Activated naive CD4-positive, alpha-beta T cell treated with anti-CD3 and anti-CD28 coated beads for 36 hours (primary cell): ENCODE measurements at regions not wholly inside any gene's neighbourhood (a gene's known extent, or its start where the extent isn't known, plus 50 kb on each side); places are given as distances from the start of the nearest gene placed in this dataset.

Source experiments
- CTCF ChIA-PET: fragments of 350-600 bp; sonication (Branson Sonifier 250); formaldehyde crosslinking; loops from one replicate; lab custom pipeline; 2021; ENCODE audit warnings: antibody characterized with exemption; lab: Charles Lee
- DNase-seq: peaks from one replicate; pipeline ENCODE4 v3.0.0-alpha.2; 2020
- H3K27ac Mint-ChIP-seq: one replicate; pipeline ENCODE4 v1.8.0; 2021; ENCODE audit warnings: mild to moderate bottlenecking, mixed read lengths
- H3K27me3 Mint-ChIP-seq: one replicate; pipeline ENCODE4 v1.8.0; 2021; ENCODE audit warnings: low read depth, mixed read lengths
- H3K36me3 Mint-ChIP-seq: one replicate; pipeline ENCODE4 v1.8.0; 2021; ENCODE audit warnings: low read depth, mixed read lengths
- H3K4me1 Mint-ChIP-seq: one replicate; pipeline ENCODE4 v1.8.0; 2021; ENCODE audit warnings: low read depth, mixed read lengths
- H3K4me3 Mint-ChIP-seq: one replicate; pipeline ENCODE4 v1.8.0; 2021; ENCODE audit warnings: mild to moderate bottlenecking, moderate library complexity, mixed read lengths
- H3K9me3 Mint-ChIP-seq: one replicate; pipeline ENCODE4 v1.8.0; 2021; ENCODE audit warnings: mixed read lengths
- intact Hi-C: fragments of 100-400 bp; cut with micrococcal nuclease; formaldehyde crosslinking; loops from one replicate; pipeline ENCODE4 v1.15.1; 2023

DNA sequence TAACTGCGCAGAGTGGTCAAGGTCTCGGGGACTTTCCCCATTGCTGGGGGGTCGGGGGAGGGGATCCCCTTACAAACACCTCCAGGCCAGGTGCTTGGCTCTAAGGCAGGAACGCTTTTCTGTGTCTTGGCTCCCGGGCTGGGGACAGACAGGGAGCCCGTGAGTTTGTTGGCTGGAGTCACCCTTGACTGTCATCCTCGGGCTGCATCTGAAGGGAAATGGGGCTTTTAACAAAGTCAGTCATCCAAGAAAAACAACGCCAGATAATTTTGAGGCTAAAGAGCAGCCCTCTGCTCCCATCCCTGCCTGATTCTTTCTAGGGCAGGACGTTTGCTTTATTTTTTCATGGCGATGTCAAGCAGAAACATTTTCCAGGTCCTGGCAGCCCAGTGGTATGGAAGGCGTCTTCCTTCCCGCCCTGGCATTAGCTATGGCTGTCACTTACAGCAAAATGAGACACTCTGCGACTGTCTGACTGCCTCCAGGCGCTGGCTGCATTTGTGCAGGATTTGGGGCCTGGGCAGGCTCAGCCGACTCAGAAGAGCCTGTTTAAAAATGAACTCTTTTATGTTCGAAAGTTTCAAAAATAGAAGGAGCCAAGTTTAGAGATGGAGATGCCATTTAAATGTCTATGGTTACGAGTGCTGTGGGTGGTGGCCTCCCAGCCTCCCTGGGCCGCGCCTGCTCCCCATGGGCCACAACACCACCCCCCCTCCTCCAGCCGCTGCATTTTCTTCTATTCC, 54.7 kb upstream of the TNS3 start:
- Mint-ChIP-seq H3K36me3 (no peaks in the 10 kb centered on the region), H3K4me3 (no peak overlapping the region), H3K9me3 (no peaks in the 10 kb centered on the region), H3K4me1 (no peaks in the 10 kb centered on the region), H3K27ac (no peak overlapping the region), H3K27me3 (no peaks in the 10 kb centered on the region)
- DNase-seq, result no peak
- CTCF ChIA-PET, result no interaction called here
- intact Hi-C loops, result no loop called here

DNA sequence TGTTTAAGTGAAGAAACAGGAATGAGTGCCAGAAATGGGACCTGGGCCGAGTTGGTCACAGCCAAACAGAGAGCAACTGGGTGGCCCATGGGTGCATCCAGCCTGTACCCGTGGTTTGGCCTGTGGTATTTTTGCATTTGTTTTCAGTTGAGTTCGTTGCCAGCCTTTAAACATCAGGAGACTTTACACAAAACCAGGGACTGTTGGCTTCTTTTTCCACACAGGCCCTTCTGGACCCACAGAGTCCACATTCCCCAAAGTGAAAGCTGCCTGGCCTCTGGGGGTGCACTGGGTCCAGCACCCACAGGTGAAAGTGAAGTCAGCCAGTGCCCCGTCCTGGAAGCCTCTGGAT, 54.1 kb upstream of the TNS3 start:
- no peaks in the 10 kb centered on the region for H3K36me3 Mint-ChIP-seq
- no peak for DNase-seq
- no peaks in the 10 kb centered on the region for H3K4me1 Mint-ChIP-seq
- intact Hi-C loops, result no loop called here
- no peaks in the 10 kb centered on the region for H3K27me3 Mint-ChIP-seq
- CTCF ChIA-PET, result no interaction called here
- H3K4me3 Mint-ChIP-seq, result no peak overlapping the region
- no peak overlapping the region for H3K27ac Mint-ChIP-seq
- H3K9me3 Mint-ChIP-seq, result no peaks in the 10 kb centered on the region

DNA sequence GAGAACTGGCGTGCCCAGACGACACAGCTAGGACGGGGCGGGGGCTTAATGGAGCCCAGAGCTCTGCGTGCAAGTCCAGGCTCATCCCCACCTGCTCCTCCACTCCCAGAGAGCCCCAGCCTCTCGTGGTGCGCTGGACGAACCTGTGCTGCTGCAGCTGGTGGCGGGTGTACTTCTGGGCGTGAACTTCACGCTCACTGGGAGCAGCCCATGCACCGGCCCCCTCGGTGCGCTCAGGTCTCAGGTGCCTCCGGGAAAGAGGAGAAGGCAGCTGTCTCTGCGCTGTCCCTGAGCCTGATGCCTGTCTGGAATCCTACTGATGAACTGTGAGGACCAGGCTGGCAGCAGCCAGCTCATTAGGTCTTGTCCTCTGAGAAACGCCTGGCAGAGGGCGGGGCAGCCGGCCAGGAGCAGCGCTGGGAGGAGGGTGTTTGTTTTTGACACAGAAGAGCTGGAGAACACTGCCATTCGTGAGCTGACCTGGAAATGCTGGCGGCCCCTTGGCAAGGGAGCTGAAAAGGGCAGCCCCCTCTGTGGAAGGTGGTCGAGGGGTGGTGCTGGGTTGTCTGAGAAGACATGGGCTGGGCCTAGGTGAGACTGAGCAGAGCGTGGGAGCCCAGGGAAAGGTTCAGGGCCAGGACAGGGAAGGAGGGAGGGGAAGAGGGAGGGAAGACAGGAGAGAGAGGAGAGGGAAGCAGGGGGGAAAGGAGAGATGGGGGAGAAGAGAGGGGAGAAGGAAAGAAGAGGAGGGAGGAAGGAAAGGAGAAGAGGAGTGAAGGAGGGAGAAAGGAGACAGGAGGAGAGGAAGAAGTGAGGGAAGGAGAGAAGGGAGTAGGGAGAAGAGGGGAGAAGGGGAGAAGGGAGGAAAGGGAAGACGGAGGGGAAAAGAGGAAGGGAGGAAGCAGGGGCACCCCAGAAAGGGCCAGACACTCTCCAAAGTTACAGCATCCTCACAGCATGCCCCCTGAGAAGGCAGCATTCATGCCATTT, 53.5 kb upstream of the TNS3 start:
- no peak for DNase-seq
- no peaks in the 10 kb centered on the region for H3K27me3 Mint-ChIP-seq
- H3K4me3 Mint-ChIP-seq, result no peak overlapping the region
- H3K27ac Mint-ChIP-seq, result no peak overlapping the region
- H3K4me1 Mint-ChIP-seq, result no peaks in the 10 kb centered on the region
- CTCF ChIA-PET, result no interaction called here
- no peaks in the 10 kb centered on the region for H3K36me3 Mint-ChIP-seq
- intact Hi-C loops, result no loop called here
- H3K9me3 Mint-ChIP-seq, result no peaks in the 10 kb centered on the region

DNA sequence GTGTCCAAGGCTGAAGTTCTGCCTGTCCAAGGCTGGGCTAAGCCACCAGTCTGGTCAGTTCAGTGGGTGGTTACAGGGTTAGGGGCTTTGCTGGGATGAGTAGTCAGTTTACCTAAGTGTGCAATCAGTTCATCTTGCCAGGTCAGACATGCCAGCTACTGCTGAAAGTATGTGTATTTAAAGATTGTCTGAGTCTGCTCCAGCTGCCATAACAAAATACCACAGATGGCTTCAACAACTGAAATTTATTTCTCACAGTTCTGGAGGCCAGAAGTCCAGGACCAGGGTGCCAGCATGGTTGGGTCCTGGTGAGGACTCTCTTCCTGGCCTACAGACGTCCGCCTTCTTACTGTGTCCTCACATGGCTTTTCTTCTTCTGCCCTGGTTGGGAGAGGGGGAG, 52.4 kb upstream of the TNS3 start:
- Mint-ChIP-seq H3K4me1 (no peaks in the 10 kb centered on the region), H3K27me3 (no peaks in the 10 kb centered on the region), H3K9me3 (no peaks in the 10 kb centered on the region), H3K27ac (no peak overlapping the region), H3K36me3 (no peaks in the 10 kb centered on the region), H3K4me3 (no peak overlapping the region)
- no peak for DNase-seq
- intact Hi-C loops, result no loop called here
- CTCF ChIA-PET, result no interaction called here

DNA sequence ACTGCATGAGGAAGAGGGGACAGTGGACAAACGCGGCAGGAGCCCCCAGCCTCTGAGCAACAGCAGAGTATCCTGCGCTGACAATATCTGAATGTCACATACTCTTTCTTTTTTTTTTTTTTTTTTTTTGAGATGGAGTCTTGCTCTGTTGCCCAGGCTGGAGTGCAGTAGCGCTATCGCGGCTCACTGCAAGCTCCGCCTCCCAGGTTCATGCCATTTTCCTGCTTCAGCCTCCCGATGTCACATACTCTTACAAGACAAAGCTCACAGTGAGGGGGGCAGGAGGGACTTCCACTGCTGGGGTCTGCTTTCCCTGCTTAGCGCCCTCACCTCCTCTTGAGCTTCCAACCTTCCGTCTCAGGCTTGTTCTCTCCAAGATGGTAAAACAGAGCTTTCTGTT, 51.2 kb upstream of the TNS3 start:
- intact Hi-C loops, result no loop called here
- no peaks in the 10 kb centered on the region for H3K36me3 Mint-ChIP-seq
- H3K27ac Mint-ChIP-seq, result no peak overlapping the region
- no peak overlapping the region for H3K4me3 Mint-ChIP-seq
- CTCF ChIA-PET, result no interaction called here
- H3K9me3 Mint-ChIP-seq, result no peaks in the 10 kb centered on the region
- no peaks in the 10 kb centered on the region for H3K4me1 Mint-ChIP-seq
- DNase-seq, result no peak
- no peaks in the 10 kb centered on the region for H3K27me3 Mint-ChIP-seq
